HCT116 (cell line): ENCODE measurements at regions not wholly inside any gene's neighbourhood (a gene's known extent, or its start where the extent isn't known, plus 50 kb on each side); places are given as distances from the start of the nearest gene placed in this dataset.

Experiments
- ATAC-seq: fragments of 200-7000 bp; cut with Tn5 transposase; 2 replicates; pipeline ENCODE4 v1.9.1; 2020; ENCODE audit warnings: mild to moderate bottlenecking, moderate library complexity
- BruUV-seq: library from RNA; stranded (reverse); fragments of 400-500 nt; replicated peaks from 2 replicates; lab custom pipeline; 2021; lab: Mats Ljungman, UMichigan
- CTCF ChIA-PET: fragments of 300-600 bp; sonication (Branson Sonifier 250); formaldehyde crosslinking; loops from one replicate; lab custom pipeline; 2021; ENCODE audit warnings: antibody characterized with exemption; lab: Charles Lee
- POLR2A ChIA-PET: fragments of 300-600, 350-600 bp; sonication (Branson Sonifier 250); formaldehyde crosslinking; loops from one replicate; lab custom pipeline; 2021; ENCODE audit warnings: antibody characterized with exemption; lab: Charles Lee
- RAD21 ChIA-PET, 2 experiments: fragments of 300-600 bp; sonication (Branson Sonifier 250); formaldehyde crosslinking; loops; one replicate each; lab custom pipeline; 2023; ENCODE audit warnings: low total read pairs in 2 of 2; ENCODE audit not compliant: uncharacterized antibody in 2 of 2, unreplicated experiment in 2 of 2, low non-redundant PET in 1 of 2; lab: Charles Lee
- DNase-seq: peaks from one replicate; pipeline ENCODE4 v3.0.0-alpha.2; 2010; ENCODE audit warnings: low read depth, low spot score
- H2AFZ ChIP-seq: fragments of 200-600 bp; shearing (Covaris generic), sonication (generic); 2 replicates; pipeline ENCODE4 v1.6.1; 2017; ENCODE audit warnings: low read depth, mixed run types, mixed read lengths, antibody characterized with exemption, low read length; ENCODE audit not compliant: poor library complexity, severe bottlenecking
- H3K27ac ChIP-seq: 2 replicates; pipeline ENCODE4 v1.5.1; 2012; ENCODE audit warnings: low read depth, low read length
- H3K27me3 ChIP-seq: fragments of 200-600 bp; sonication (generic); 2 replicates; pipeline ENCODE4 v1.6.1; 2016; ENCODE audit warnings: mixed run types, low read length, mixed read lengths; ENCODE audit not compliant: insufficient read depth
- H3K36me3 ChIP-seq, 2 experiments: fragments of 200-500 bp in 1 of 2; fragments of 200-600 bp in 1 of 2; sonication (Bioruptor generic) in 1 of 2; sonication (generic) in 1 of 2; 2 replicates each; pipeline versions ENCODE4 v1.5.1 to v1.6.1; 2014 to 2016; ENCODE audit warnings: low read length in 2 of 2, inconsistent platforms in 1 of 2, mixed read lengths in 1 of 2, mixed run types in 1 of 2; ENCODE audit not compliant: insufficient read depth in 2 of 2, control insufficient read depth in 1 of 2
- H3K4me1 ChIP-seq, 2 experiments: fragments of 200-600 bp in 1 of 2; sonication (generic) in 1 of 2; 2 replicates each; pipeline versions ENCODE4 v1.5.1 to v1.6.1; 2012 to 2017; ENCODE audit warnings: low read length in 2 of 2, inconsistent platforms in 1 of 2, mild to moderate bottlenecking in 1 of 2, mixed read lengths in 1 of 2, mixed run types in 1 of 2, moderate library complexity in 1 of 2; ENCODE audit not compliant: insufficient read depth in 2 of 2, control insufficient read depth in 1 of 2
- H3K4me2 ChIP-seq: fragments of 200-600 bp; sonication (generic); 2 replicates; pipeline ENCODE4 v1.6.1; 2017; ENCODE audit warnings: mixed run types, low read length, mixed read lengths
- H3K4me3 ChIP-seq, 2 experiments: fragments of 200-600 bp in 1 of 2; sonication (generic) in 1 of 2; replicated peaks in 1 of 2; 2 replicates each; pipeline ENCODE4 v1.5.1; 2011 to 2016; ENCODE audit warnings: low read length in 2 of 2, control low read depth in 1 of 2, low read depth in 1 of 2, mild to moderate bottlenecking in 1 of 2, mixed read lengths in 1 of 2, mixed run types in 1 of 2
- H3K79me2 ChIP-seq: fragments of 200-600 bp; sonication (generic); 2 replicates; pipeline ENCODE4 v1.6.1; 2017; ENCODE audit warnings: mild to moderate bottlenecking, mixed run types, low read length, moderate library complexity, mixed read lengths; ENCODE audit not compliant: insufficient read depth
- H3K9ac ChIP-seq: fragments of 200-600 bp; sonication (generic); 2 replicates; pipeline ENCODE4 v1.6.1; 2016; ENCODE audit warnings: low read length, mixed read lengths
- H3K9me2 ChIP-seq: fragments of 200-600 bp; sonication (generic), shearing (Covaris generic); 2 replicates; pipeline ENCODE4 v1.6.1; 2017; ENCODE audit warnings: mixed run types, mild to moderate bottlenecking, moderate library complexity; ENCODE audit not compliant: insufficient read depth
- H3K9me3 ChIP-seq, 2 experiments: fragments of 200-500 bp in 1 of 2; fragments of 200-600 bp in 1 of 2; sonication (Bioruptor generic) in 1 of 2; sonication (generic) in 1 of 2; 2 replicates each; pipeline ENCODE4 v1.6.1; 2014 to 2017; ENCODE audit warnings: low read length in 2 of 2, mixed read lengths in 2 of 2, inconsistent platforms in 1 of 2, low read depth in 1 of 2, mild to moderate bottlenecking in 1 of 2, mixed run types in 1 of 2, moderate library complexity in 1 of 2; ENCODE audit not compliant: control insufficient read depth in 1 of 2, insufficient read depth in 1 of 2
- H4K20me1 ChIP-seq: fragments of 200-600 bp; sonication (generic), shearing (Covaris generic); 2 replicates; pipeline ENCODE4 v1.6.1; 2017; ENCODE audit warnings: mixed run types, mild to moderate bottlenecking, moderate library complexity; ENCODE audit not compliant: insufficient read depth
- CEBPB ChIP-seq: IDR thresholded peaks from 2 replicates; pipeline ENCODE4 v1.6.1; 2012; ENCODE audit warnings: low read depth
- EGR1 ChIP-seq: IDR thresholded peaks from 2 replicates; pipeline ENCODE4 v1.6.1; 2012; ENCODE audit warnings: low read depth
- EZH2 ChIP-seq: fragments of 200-600 bp; sonication (generic); IDR thresholded peaks from 2 replicates; pipeline ENCODE4 v1.6.1; 2017; ENCODE audit warnings: antibody characterized with exemption, mixed run types
- SIN3A ChIP-seq: IDR thresholded peaks from 2 replicates; pipeline ENCODE4 v1.6.1; 2012; ENCODE audit warnings: low read depth
- SRF ChIP-seq: IDR thresholded peaks from 2 replicates; pipeline ENCODE4 v1.6.1; 2012; ENCODE audit warnings: low read depth
- TCF7L2 ChIP-seq: IDR thresholded peaks from 2 replicates; pipeline ENCODE4 v1.7.0; 2011; ENCODE audit warnings: borderline replicate concordance, inconsistent platforms; ENCODE audit not compliant: insufficient read depth, insufficient read length; ENCODE audit errors: extremely low read depth
- YY1 ChIP-seq: IDR thresholded peaks from 2 replicates; pipeline ENCODE4 v1.6.1; 2011; ENCODE audit warnings: low read length, low read depth, moderate library complexity, mild to moderate bottlenecking; ENCODE audit not compliant: insufficient replicate concordance; ENCODE audit errors: extremely low read depth
- ZFX ChIP-seq: fragments of 450-650 bp; IDR thresholded peaks from 2 replicates; pipeline ENCODE4 v1.6.1; 2017
- intact Hi-C: fragments of 100-400 bp; cut with micrococcal nuclease; formaldehyde crosslinking; loops from 2 replicates; pipeline ENCODE4 v1.10.0; 2022
- TF ChIP-seq, protein P1 (sequence below), 3 experiments: fragments of 200-600 bp in 1 of 3; sonication (generic) in 1 of 3; IDR thresholded peaks in 2 of 3; conservative IDR thresholded peaks in 1 of 3; 2 replicates each; pipeline ENCODE4 v1.5.1; 2012 to 2017; ENCODE audit warnings: low read depth in 2 of 3, low read length in 2 of 3, antibody characterized with exemption in 1 of 3, borderline replicate concordance in 1 of 3, control low read depth in 1 of 3, mild to moderate bottlenecking in 1 of 3, mixed read lengths in 1 of 3, mixed run types in 1 of 3, moderate library complexity in 1 of 3; ENCODE audit not compliant: insufficient read depth in 1 of 3
- TF ChIP-seq, protein P2 (sequence below): IDR thresholded peaks from 2 replicates; pipeline ENCODE4 v1.6.1; 2012; ENCODE audit warnings: low read depth

DNA sequence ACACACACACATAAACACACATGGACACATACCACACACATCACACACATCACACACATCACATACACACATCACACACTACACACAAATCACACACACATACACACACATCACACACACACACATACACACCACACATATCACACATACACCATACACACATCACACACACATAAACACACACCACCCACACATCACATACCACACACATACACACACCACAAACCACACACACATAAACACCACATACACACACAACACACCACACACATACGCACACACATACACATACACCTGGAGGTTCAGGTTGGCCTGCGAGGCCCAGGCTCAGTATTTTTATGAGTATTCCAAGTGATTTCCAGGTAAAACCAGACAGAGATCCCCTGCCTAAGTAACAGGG, 279.5 kb downstream of the FOXL1 start:
- H3K9me2 ChIP-seq, result no peaks in the 10 kb centered on the region
- intact Hi-C loops, result no loop called here
- no peak for TF ChIP-seq EGR1
- no peak for TF ChIP-seq SIN3A
- TF ChIP-seq, protein P1, sequence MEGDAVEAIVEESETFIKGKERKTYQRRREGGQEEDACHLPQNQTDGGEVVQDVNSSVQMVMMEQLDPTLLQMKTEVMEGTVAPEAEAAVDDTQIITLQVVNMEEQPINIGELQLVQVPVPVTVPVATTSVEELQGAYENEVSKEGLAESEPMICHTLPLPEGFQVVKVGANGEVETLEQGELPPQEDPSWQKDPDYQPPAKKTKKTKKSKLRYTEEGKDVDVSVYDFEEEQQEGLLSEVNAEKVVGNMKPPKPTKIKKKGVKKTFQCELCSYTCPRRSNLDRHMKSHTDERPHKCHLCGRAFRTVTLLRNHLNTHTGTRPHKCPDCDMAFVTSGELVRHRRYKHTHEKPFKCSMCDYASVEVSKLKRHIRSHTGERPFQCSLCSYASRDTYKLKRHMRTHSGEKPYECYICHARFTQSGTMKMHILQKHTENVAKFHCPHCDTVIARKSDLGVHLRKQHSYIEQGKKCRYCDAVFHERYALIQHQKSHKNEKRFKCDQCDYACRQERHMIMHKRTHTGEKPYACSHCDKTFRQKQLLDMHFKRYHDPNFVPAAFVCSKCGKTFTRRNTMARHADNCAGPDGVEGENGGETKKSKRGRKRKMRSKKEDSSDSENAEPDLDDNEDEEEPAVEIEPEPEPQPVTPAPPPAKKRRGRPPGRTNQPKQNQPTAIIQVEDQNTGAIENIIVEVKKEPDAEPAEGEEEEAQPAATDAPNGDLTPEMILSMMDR (IDR thresholded peaks at IDR 0.05 in 2 of 3, conservative IDR thresholded peaks at IDR 0.05 in 1 of 3; ENCODE audit: borderline replicate concordance in 1 of 3, insufficient read depth in 1 of 3, low read depth in 2 of 3, low read length in 2 of 3), result no peak
- TF ChIP-seq SRF, result no peak
- no peak for TF ChIP-seq YY1
- no peak for TF ChIP-seq TCF7L2
- no peak for TF ChIP-seq ZFX
- no peak for TF ChIP-seq CEBPB
- no peak for TF ChIP-seq EZH2
- TF ChIP-seq, protein P2, sequence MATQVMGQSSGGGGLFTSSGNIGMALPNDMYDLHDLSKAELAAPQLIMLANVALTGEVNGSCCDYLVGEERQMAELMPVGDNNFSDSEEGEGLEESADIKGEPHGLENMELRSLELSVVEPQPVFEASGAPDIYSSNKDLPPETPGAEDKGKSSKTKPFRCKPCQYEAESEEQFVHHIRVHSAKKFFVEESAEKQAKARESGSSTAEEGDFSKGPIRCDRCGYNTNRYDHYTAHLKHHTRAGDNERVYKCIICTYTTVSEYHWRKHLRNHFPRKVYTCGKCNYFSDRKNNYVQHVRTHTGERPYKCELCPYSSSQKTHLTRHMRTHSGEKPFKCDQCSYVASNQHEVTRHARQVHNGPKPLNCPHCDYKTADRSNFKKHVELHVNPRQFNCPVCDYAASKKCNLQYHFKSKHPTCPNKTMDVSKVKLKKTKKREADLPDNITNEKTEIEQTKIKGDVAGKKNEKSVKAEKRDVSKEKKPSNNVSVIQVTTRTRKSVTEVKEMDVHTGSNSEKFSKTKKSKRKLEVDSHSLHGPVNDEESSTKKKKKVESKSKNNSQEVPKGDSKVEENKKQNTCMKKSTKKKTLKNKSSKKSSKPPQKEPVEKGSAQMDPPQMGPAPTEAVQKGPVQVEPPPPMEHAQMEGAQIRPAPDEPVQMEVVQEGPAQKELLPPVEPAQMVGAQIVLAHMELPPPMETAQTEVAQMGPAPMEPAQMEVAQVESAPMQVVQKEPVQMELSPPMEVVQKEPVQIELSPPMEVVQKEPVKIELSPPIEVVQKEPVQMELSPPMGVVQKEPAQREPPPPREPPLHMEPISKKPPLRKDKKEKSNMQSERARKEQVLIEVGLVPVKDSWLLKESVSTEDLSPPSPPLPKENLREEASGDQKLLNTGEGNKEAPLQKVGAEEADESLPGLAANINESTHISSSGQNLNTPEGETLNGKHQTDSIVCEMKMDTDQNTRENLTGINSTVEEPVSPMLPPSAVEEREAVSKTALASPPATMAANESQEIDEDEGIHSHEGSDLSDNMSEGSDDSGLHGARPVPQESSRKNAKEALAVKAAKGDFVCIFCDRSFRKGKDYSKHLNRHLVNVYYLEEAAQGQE, result no peak
- CTCF ChIA-PET, result no interaction called here
- no peak overlapping the region for H3K9ac ChIP-seq
- DNase-seq, result no peak
- no peak overlapping the region for H2AFZ ChIP-seq
- no TSS peak for BruUV-seq
- 0 out of 2 replicates have a peak, but pooled peaks cover 6% of the 10 kb centered on the region for H3K27me3 ChIP-seq
- RAD21 ChIA-PET, result no interaction called here
- peaks cover 0 to 4% of the 10 kb centered on the region in 2 experiments; a peak in 1 of 4 replicates for H3K9me3 ChIP-seq
- H3K4me1 ChIP-seq, result no peaks in the 10 kb centered on the region
- H3K27ac ChIP-seq, result no peak overlapping the region
- no peak overlapping the region for H3K4me2 ChIP-seq
- no peaks in the 10 kb centered on the region for H3K79me2 ChIP-seq
- no peaks in the 10 kb centered on the region for H4K20me1 ChIP-seq
- POLR2A ChIA-PET, result no interaction called here
- no peak for ATAC-seq
- H3K4me3 ChIP-seq, result no peak overlapping the region
- no peaks in the 10 kb centered on the region for H3K36me3 ChIP-seq
